GM12878 (cell line): ENCODE measurements at regions not wholly inside any gene's neighbourhood (a gene's known extent, or its start where the extent isn't known, plus 50 kb on each side); places are given as distances from the start of the nearest gene placed in this dataset.

ENCODE experiments used
- ATAC-seq: fragments of 200-7000 bp; cut with Tn5 transposase; 3 replicates; pipeline ENCODE4 v1.9.1; 2020; ENCODE audit warnings: mild to moderate bottlenecking, moderate library complexity
- BruUV-seq: library from RNA; stranded (reverse); fragments of 400-500 nt; replicated peaks from 2 replicates; lab custom pipeline; 2021; lab: Mats Ljungman, UMichigan
- CTCF ChIA-PET: fragments of 300-600 bp; sonication (Branson Sonifier 250); formaldehyde crosslinking; extraction: SDS; loops from one replicate; lab custom pipeline; 2021; ENCODE audit warnings: inconsistent platforms; lab: Yijun Ruan, JAX
- POLR2A ChIA-PET: fragments of 350-600 bp; formaldehyde crosslinking; extraction: SDS; loops from one replicate; lab custom pipeline; 2021; ENCODE audit warnings: inconsistent platforms; lab: Charles Lee
- RAD21 ChIA-PET: fragments of 300-600 bp; sonication (Branson Sonifier 250); formaldehyde crosslinking; loops from one replicate; lab custom pipeline; 2023; ENCODE audit warnings: antibody characterized with exemption; ENCODE audit not compliant: unreplicated experiment; lab: Charles Lee
- SMC1A ChIA-PET: fragments of 300-600 bp; sonication (Branson Sonifier 250); formaldehyde crosslinking; loops from one replicate; lab custom pipeline; 2023; ENCODE audit not compliant: unreplicated experiment, uncharacterized antibody; lab: Charles Lee
- DNase-seq: peaks from one replicate; pipeline ENCODE4 v3.0.0-alpha.2; 2011; ENCODE audit warnings: low read depth, low spot score
- FAIRE-seq: peaks from 3 replicates; lab custom pipeline; 2011; peaks lifted over from hg19 to GRCh38; lab: Jason Lieb, UNC
- H2AFZ ChIP-seq: 2 replicates; pipeline ENCODE4 v1.6.0; 2011; ENCODE audit warnings: low read depth, low read length, control low read depth; ENCODE audit not compliant: control insufficient read depth
- H3K27ac ChIP-seq: 2 replicates; pipeline ENCODE4 v1.5.1; 2011; ENCODE audit warnings: control low read depth; ENCODE audit not compliant: control insufficient read depth, insufficient read depth
- H3K27me3 ChIP-seq, 2 experiments: replicated peaks in 1 of 2; 2 replicates each; pipeline versions ENCODE4 v1.6.0 to v1.6.1; 2011; ENCODE audit warnings: low read length in 1 of 2; ENCODE audit not compliant: control insufficient read depth in 2 of 2, insufficient read depth in 2 of 2
- H3K36me3 ChIP-seq, 2 experiments: 2 replicates each; pipeline ENCODE4 v1.5.1; 2011; ENCODE audit warnings: low read length in 1 of 2; ENCODE audit not compliant: control insufficient read depth in 2 of 2, insufficient read depth in 2 of 2
- H3K4me1 ChIP-seq: 2 replicates; pipeline ENCODE4 v1.6.1; 2011; ENCODE audit warnings: mild to moderate bottlenecking, low read length, moderate library complexity, mixed read lengths; ENCODE audit not compliant: control insufficient read depth, insufficient read depth
- H3K4me2 ChIP-seq: 2 replicates; pipeline ENCODE4 v1.6.0; 2011; ENCODE audit warnings: control low read depth; ENCODE audit not compliant: control insufficient read depth, insufficient read depth
- H3K4me3 ChIP-seq: fragments of 200-600 bp; sonication (generic); 2 replicates; pipeline ENCODE4 v1.5.1; 2016
- H3K79me2 ChIP-seq: 2 replicates; pipeline ENCODE4 v1.6.0; 2011; ENCODE audit warnings: low read length; ENCODE audit not compliant: control insufficient read depth, insufficient read depth
- H3K9ac ChIP-seq: 2 replicates; pipeline ENCODE4 v1.8.0; 2011; ENCODE audit warnings: low read length, control low read depth, mixed read lengths; ENCODE audit not compliant: control insufficient read depth, insufficient read depth
- H3K9me3 ChIP-seq: replicated peaks from 3 replicates; pipeline ENCODE4 v1.5.1; 2011; ENCODE audit warnings: mild to moderate bottlenecking, low read length; ENCODE audit not compliant: control insufficient read depth, insufficient read depth
- H4K20me1 ChIP-seq: 2 replicates; pipeline ENCODE4 v1.6.0; 2011; ENCODE audit not compliant: control insufficient read depth, insufficient read depth
- BRCA1 ChIP-seq: IDR thresholded peaks from 2 replicates; pipeline ENCODE4 v1.6.1; 2011; ENCODE audit warnings: low read depth, low read length, improper control_type of control experiment
- MLLT1 ChIP-seq: fragments of 450-650 bp; IDR thresholded peaks from 2 replicates; pipeline ENCODE4 v1.6.1; 2016; ENCODE audit warnings: mild to moderate bottlenecking
- NBN ChIP-seq: fragments of 450-650 bp; IDR thresholded peaks from 2 replicates; pipeline ENCODE4 v1.6.1; 2016
- NRF1 ChIP-seq: conservative IDR thresholded peaks from 2 replicates; pipeline ENCODE4 v1.6.1; 2011; ENCODE audit warnings: mild to moderate bottlenecking, low read depth, low read length, improper control_type of control experiment
- REST ChIP-seq: IDR thresholded peaks from 2 replicates; pipeline ENCODE4 v1.6.1; 2012; ENCODE audit warnings: mild to moderate bottlenecking, low read depth, low read length
- SUZ12 ChIP-seq: fragments of 200-600 bp; sonication (generic); IDR thresholded peaks from one replicate; pipeline ENCODE4 v1.6.1; 2018; ENCODE audit warnings: antibody characterized with exemption, mild to moderate bottlenecking; ENCODE audit not compliant: unreplicated experiment
- TCF7 ChIP-seq: IDR thresholded peaks from 2 replicates; pipeline ENCODE4 v1.6.1; 2014; ENCODE audit warnings: antibody characterized with exemption, borderline replicate concordance
- USF1 ChIP-seq: IDR thresholded peaks from 2 replicates; pipeline ENCODE4 v1.6.1; 2011; ENCODE audit warnings: borderline replicate concordance, low read depth, mild to moderate bottlenecking, moderate library complexity, mixed read lengths, low read length; ENCODE audit not compliant: insufficient read depth; ENCODE audit errors: extremely low read length
- ZBTB40 ChIP-seq: fragments of 450-650 bp; IDR thresholded peaks from 2 replicates; pipeline ENCODE4 v1.6.1; 2016; ENCODE audit warnings: mild to moderate bottlenecking, moderate library complexity, borderline replicate concordance
- WGBS: methylation state at CpG from one replicate; pipeline ENCODE4 v1.1.6; 2016; ENCODE audit warnings: low lambda C conversion rate; ENCODE audit not compliant: insufficient replicate concordance, insufficient coverage; ENCODE audit errors: missing lambda C conversion rate; 5-methylcytosine and 5-hydroxymethylcytosine counted together
- in situ Hi-C: fragments of 300-500 bp; cut with MboI; formaldehyde crosslinking; loops from 9 replicates; pipeline ENCODE4 v1.14.3; 2018; ENCODE audit warnings: mixed read lengths
- intact Hi-C: fragments of 100-400 bp; cut with micrococcal nuclease; formaldehyde crosslinking; loops from one replicate; pipeline ENCODE4 v1.14.2; 2022; ENCODE audit not compliant: unreplicated experiment
- TF ChIP-seq, protein P1 (sequence below): fragments of 150-350 bp; IDR thresholded peaks from 2 replicates; pipeline ENCODE4 v1.6.1; 2014; ENCODE audit warnings: mild to moderate bottlenecking, low read depth, low read length

- ATAC-seq = no peak
- TF ChIP-seq NRF1 (no peak), BRCA1 (no peak), ZBTB40 (no peak), REST (no peak), NBN (no peak), TCF7 (no peak), USF1 (no peak), MLLT1 (no peak), SUZ12 (no peak)
- TF ChIP-seq, protein P1, sequence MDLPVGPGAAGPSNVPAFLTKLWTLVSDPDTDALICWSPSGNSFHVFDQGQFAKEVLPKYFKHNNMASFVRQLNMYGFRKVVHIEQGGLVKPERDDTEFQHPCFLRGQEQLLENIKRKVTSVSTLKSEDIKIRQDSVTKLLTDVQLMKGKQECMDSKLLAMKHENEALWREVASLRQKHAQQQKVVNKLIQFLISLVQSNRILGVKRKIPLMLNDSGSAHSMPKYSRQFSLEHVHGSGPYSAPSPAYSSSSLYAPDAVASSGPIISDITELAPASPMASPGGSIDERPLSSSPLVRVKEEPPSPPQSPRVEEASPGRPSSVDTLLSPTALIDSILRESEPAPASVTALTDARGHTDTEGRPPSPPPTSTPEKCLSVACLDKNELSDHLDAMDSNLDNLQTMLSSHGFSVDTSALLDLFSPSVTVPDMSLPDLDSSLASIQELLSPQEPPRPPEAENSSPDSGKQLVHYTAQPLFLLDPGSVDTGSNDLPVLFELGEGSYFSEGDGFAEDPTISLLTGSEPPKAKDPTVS = no peak
- TF ChIP-seq, all 136 proteins: peak for 0
- in situ Hi-C loops = no loop called here
- Histone ChIP-seq H2AFZ (no peak overlapping the region), H3K4me3 (no peak overlapping the region), H4K20me1 (no peaks in the 10 kb centered on the region), H3K79me2 (no peaks in the 10 kb centered on the region), H3K9me3 (no peaks in the 10 kb centered on the region), H3K9ac (no peak overlapping the region), H3K36me3 (no peaks in the 10 kb centered on the region), H3K4me1 (no peaks in the 10 kb centered on the region), H3K4me2 (no peak overlapping the region), H3K27me3 (no peaks in the 10 kb centered on the region), H3K27ac (no peak overlapping the region)
- RAD21 ChIA-PET = no interaction called here
- POLR2A ChIA-PET = no interaction called here
- no peak for DNase-seq
- SMC1A ChIA-PET = no interaction called here
- 15% methylated on average over 2 of the region's 2 CpGs for WGBS
- BruUV-seq = no TSS peak
- intact Hi-C loops = no loop called here
- FAIRE-seq = no peak
- CTCF ChIA-PET = no interaction called here
These were observed 359.3 kb upstream of the SALL1 start for GRCh38 chr16:51510416-51510815.
